Thyroid gland (tissue), 4 donors: ENCODE measurements at regions not wholly inside any gene's neighbourhood (a gene's known extent, or its start where the extent isn't known, plus 50 kb on each side); places are given as distances from the start of the nearest gene placed in this dataset.

Experiments used
- POLR2A ChIP-seq, 2 donors: fragments of 450-650 bp; IDR thresholded peaks; one replicate each; pipeline ENCODE4 v1.6.1; 2017; ENCODE audit warnings: antibody characterized with exemption in 2 of 2, mild to moderate bottlenecking in 2 of 2, moderate library complexity in 1 of 2
- TF ChIP-seq, protein P1 (sequence below), 6 experiments: fragments of 200-600 bp in 3 of 6; fragments of 450-650 bp in 3 of 6; sonication (generic) in 3 of 6; IDR thresholded peaks; one replicate each; pipeline ENCODE4 v1.5.1; 2016 to 2019; ENCODE audit warnings: antibody characterized with exemption in 6 of 6, mild to moderate bottlenecking in 2 of 6, inconsistent platforms in 1 of 6, moderate library complexity in 1 of 6

DNA sequence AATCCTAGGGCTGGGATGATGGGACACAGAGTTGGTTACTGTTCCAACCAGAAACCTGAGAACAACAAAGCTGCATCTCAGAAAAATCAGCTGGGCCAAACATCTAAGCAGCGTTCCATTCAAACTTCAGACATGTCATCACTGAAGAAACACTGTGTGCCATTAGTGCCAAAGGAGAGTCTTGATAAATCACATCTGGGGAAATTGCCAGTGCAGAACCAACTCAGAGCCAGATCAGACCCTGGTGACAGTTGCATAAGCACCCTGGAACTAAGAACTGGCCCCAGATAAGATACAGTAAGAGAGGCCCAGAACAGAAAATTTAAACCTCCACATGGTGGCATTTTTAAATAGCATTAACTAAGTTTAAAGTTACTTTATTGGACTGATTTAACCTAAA is 482.8 kb downstream of the PRKD1 start:
- TF ChIP-seq, protein P1, sequence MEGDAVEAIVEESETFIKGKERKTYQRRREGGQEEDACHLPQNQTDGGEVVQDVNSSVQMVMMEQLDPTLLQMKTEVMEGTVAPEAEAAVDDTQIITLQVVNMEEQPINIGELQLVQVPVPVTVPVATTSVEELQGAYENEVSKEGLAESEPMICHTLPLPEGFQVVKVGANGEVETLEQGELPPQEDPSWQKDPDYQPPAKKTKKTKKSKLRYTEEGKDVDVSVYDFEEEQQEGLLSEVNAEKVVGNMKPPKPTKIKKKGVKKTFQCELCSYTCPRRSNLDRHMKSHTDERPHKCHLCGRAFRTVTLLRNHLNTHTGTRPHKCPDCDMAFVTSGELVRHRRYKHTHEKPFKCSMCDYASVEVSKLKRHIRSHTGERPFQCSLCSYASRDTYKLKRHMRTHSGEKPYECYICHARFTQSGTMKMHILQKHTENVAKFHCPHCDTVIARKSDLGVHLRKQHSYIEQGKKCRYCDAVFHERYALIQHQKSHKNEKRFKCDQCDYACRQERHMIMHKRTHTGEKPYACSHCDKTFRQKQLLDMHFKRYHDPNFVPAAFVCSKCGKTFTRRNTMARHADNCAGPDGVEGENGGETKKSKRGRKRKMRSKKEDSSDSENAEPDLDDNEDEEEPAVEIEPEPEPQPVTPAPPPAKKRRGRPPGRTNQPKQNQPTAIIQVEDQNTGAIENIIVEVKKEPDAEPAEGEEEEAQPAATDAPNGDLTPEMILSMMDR (IDR thresholded peaks at IDR 0.05) = no peak
- TF ChIP-seq POLR2A (IDR thresholded peaks at IDR 0.05) = no peak
